ENCODE measurements at regions not wholly inside any gene's neighbourhood (a gene's known extent, or its start where the extent isn't known, plus 50 kb on each side); places are given as distances from the start of the nearest gene placed in this dataset.

DNA sequence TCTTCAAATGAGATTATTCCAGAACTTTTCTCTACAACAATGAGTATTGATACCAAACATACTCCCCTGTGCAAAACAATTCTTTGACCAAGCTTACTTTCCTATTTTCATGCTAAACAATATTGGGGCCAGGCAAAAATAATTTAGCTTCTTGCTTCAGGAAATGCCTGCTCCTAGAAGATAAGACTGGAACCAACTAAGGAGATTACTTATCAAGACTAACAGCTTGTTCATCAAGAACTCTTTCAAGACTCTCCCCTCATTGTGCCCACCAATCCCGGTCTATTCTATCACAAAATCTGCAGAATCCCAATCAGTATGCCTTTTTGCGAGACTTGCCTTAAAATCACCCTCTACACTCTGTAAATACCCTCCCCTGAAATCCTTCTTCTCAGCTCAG lies 536.6 kb downstream of the RWDD3 start:
- 37 to 43% methylated on average over 2 of the region's 2 CpGs for WGBS, 2 donors
- no peak for DNase-seq

DNA sequence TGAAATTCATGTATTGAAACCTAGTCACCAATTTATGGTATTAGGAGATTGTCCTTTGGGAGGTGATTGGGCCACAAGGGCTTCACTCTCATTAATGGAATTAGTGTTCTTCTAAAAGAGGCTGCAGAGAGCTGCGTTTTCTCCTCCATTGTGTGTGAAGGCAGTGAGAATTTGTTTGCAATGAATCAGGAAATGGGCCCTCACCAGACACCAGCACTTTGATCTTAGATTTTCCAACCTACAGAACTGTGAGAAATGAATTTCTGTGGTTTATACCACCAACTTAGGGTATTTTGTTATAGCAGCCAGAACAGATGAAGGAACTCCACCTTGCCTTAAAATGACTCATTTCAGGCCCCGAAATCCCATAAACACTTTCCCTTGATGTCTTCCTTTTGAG lies 544.2 kb downstream of the RWDD3 start:
- 80 to 86% methylated on average over 2 of the region's 2 CpGs for WGBS, 2 donors
- TF ChIP-seq POLR2AphosphoS5 (IDR thresholded peaks at IDR 0.05), result no peak
- TF ChIP-seq CTCF (IDR thresholded peaks at IDR 0.05), result no peak
- TF ChIP-seq POLR2A (IDR thresholded peaks at IDR 0.05), result no peak
- no peak for TF ChIP-seq EP300 (IDR thresholded peaks at IDR 0.05)
- Histone ChIP-seq H3K4me3 (no peak overlapping the region), H3K27me3 (no peaks in the 10 kb centered on the region), H3K4me1 (no peaks in the 10 kb centered on the region), H3K9me3 (no peaks in the 10 kb centered on the region), H3K27ac (no peak overlapping the region), H3K36me3 (no peaks in the 10 kb centered on the region)
- DNase-seq, result no peak
- no peak for ATAC-seq (ENCODE audit: low FRiP score in 2 of 2)

More for the DNA sequence above, 536.6 kb downstream of the RWDD3 start:
- Histone ChIP-seq H3K4me1 (no peaks in the 10 kb centered on the region), H3K9me3 (no peaks in the 10 kb centered on the region), H3K27ac (no peak overlapping the region), H3K27me3 (no peaks in the 10 kb centered on the region), H3K36me3 (no peaks in the 10 kb centered on the region), H3K4me3 (no peak overlapping the region)
- no peak for ATAC-seq (ENCODE audit: low FRiP score in 2 of 2)
- TF ChIP-seq CTCF (IDR thresholded peaks at IDR 0.05) (no peak), POLR2A (IDR thresholded peaks at IDR 0.05) (no peak), EP300 (IDR thresholded peaks at IDR 0.05) (no peak), POLR2AphosphoS5 (IDR thresholded peaks at IDR 0.05) (no peak)

- no peak overlapping the region for H3K27ac ChIP-seq
- H3K27me3 ChIP-seq, result no peaks in the 10 kb centered on the region
- no peak for DNase-seq
- no peak for ATAC-seq (ENCODE audit: low FRiP score in 2 of 2)
- H3K9me3 ChIP-seq, result no peaks in the 10 kb centered on the region
- H3K36me3 ChIP-seq, result no peaks in the 10 kb centered on the region
- H3K4me3 ChIP-seq, result no peak overlapping the region
- no peaks in the 10 kb centered on the region for H3K4me1 ChIP-seq
- TF ChIP-seq POLR2AphosphoS5 (IDR thresholded peaks at IDR 0.05) (no peak), EP300 (IDR thresholded peaks at IDR 0.05) (no peak), POLR2A (IDR thresholded peaks at IDR 0.05) (no peak), CTCF (IDR thresholded peaks at IDR 0.05) (no peak)
- 92 to 93% methylated on average over 2 to 3 of the region's 3 CpGs for WGBS, 2 donors
Measured at GRCh38 chr1:95780836-95781235, 546.8 kb downstream of the RWDD3 start.

GRCh38 chr1:95790136-95790535 lies 556.1 kb downstream of the RWDD3 start:
- WGBS, 2 donors, result 61 to 69% methylated on average over 3 of the region's 3 CpGs

More at GRCh38 chr1:95790136-95790535, 556.1 kb downstream of the RWDD3 start:
- H3K27ac ChIP-seq, result no peak overlapping the region
- H3K4me3 ChIP-seq, result no peak overlapping the region
- no peaks in the 10 kb centered on the region for H3K27me3 ChIP-seq
- peaks cover 0 to 3% (median 0%) of the 10 kb centered on the region in 4 donors for H3K9me3 ChIP-seq
- no peak for TF ChIP-seq CTCF (IDR thresholded peaks at IDR 0.05)
- no peak for TF ChIP-seq POLR2AphosphoS5 (IDR thresholded peaks at IDR 0.05)
- TF ChIP-seq EP300 (IDR thresholded peaks at IDR 0.05), result no peak
- no peak for TF ChIP-seq POLR2A (IDR thresholded peaks at IDR 0.05)
- H3K4me1 ChIP-seq, result no peaks in the 10 kb centered on the region
- H3K36me3 ChIP-seq, result no peaks in the 10 kb centered on the region
- DNase-seq (no peak), ATAC-seq (ENCODE audit: low FRiP score in 2 of 2) (no peak)

All from upper lobe of left lung (tissue), 6 donors.